CD4-positive, alpha-beta T cell (primary cell): ENCODE measurements at regions not wholly inside any gene's neighbourhood (a gene's known extent, or its start where the extent isn't known, plus 50 kb on each side); places are given as distances from the start of the nearest gene placed in this dataset.

Experiments used
- ATAC-seq: fragments of 200-7000 bp; cut with Tn5 transposase; one replicate; pipeline ENCODE4 v1.10.0; 2022; ENCODE audit warnings: mild to moderate bottlenecking; ENCODE audit not compliant: poor library complexity
- CTCF ChIA-PET: fragments of 350-600 bp; sonication (Branson Sonifier 250); formaldehyde crosslinking; loops from one replicate; lab custom pipeline; 2021; ENCODE audit warnings: antibody characterized with exemption, inconsistent platforms; lab: Charles Lee
- POLR2A ChIA-PET: fragments of 350-600 bp; sonication (Branson Sonifier 250); formaldehyde crosslinking; loops from one replicate; lab custom pipeline; 2021; ENCODE audit warnings: antibody characterized with exemption, inconsistent platforms; lab: Charles Lee
- DNase-seq, 14 experiments: peaks; one replicate each; pipeline ENCODE4 v3.0.0-alpha.2; 2013 to 2020; ENCODE audit warnings: mixed read lengths in 2 of 14
- H3K27ac ChIP-seq, 2 donors: one replicate each; pipeline versions ENCODE4 v1.5.1 to v1.7.0; 2013; ENCODE audit warnings: low read length in 2 of 2, low read depth in 1 of 2, mild to moderate bottlenecking in 1 of 2
- H3K27me3 ChIP-seq, 2 experiments: 1 replicate in 1 of 2; 2 replicates in 1 of 2; pipeline versions ENCODE4 v1.6.1 to v1.7.0; 2013; ENCODE audit warnings: low read length in 2 of 2, control low read depth in 1 of 2, mild to moderate bottlenecking in 1 of 2, moderate library complexity in 1 of 2; ENCODE audit not compliant: insufficient read depth in 2 of 2, control insufficient read depth in 1 of 2
- H3K36me3 ChIP-seq: one replicate; pipeline ENCODE4 v1.6.1; 2013; ENCODE audit warnings: low read length, control low read depth; ENCODE audit not compliant: insufficient read depth
- H3K4me1 ChIP-seq: one replicate; pipeline ENCODE4 v1.6.1; 2013; ENCODE audit warnings: low read length, control low read depth; ENCODE audit not compliant: insufficient read depth
- H3K4me3 ChIP-seq: one replicate; pipeline ENCODE4 v1.5.1; 2013; ENCODE audit warnings: mild to moderate bottlenecking, low read length, moderate library complexity
- H3K9me3 ChIP-seq, 2 experiments: 1 replicate in 1 of 2; 2 replicates in 1 of 2; pipeline versions ENCODE4 v1.6.1 to v1.7.0; 2013; ENCODE audit warnings: low read length in 2 of 2, mild to moderate bottlenecking in 2 of 2, control low read depth in 1 of 2, moderate library complexity in 1 of 2; ENCODE audit not compliant: control insufficient read depth in 1 of 2, insufficient read depth in 1 of 2
- H3K27ac Mint-ChIP-seq: one replicate; pipeline ENCODE4 v1.8.0; 2020; ENCODE audit warnings: mixed read lengths
- H3K27me3 Mint-ChIP-seq: one replicate; pipeline ENCODE4 v1.8.0; 2021; ENCODE audit warnings: mixed read lengths
- H3K36me3 Mint-ChIP-seq: one replicate; pipeline ENCODE4 v1.8.0; 2021; ENCODE audit warnings: low read depth, mixed read lengths
- H3K4me1 Mint-ChIP-seq: one replicate; pipeline ENCODE4 v1.8.0; 2021; ENCODE audit warnings: low read depth, mixed read lengths
- H3K4me3 Mint-ChIP-seq: one replicate; pipeline ENCODE4 v1.8.0; 2020; ENCODE audit warnings: mild to moderate bottlenecking, mixed read lengths
- H3K9me3 Mint-ChIP-seq: one replicate; pipeline ENCODE4 v1.8.0; 2020; ENCODE audit warnings: mixed read lengths
- intact Hi-C, 2 experiments: fragments of 100-400 bp; cut with DNase I in 1 of 2; cut with micrococcal nuclease in 1 of 2; formaldehyde crosslinking; loops; one replicate each; pipeline versions ENCODE4 v1.15.1 to v1.9.0; 2023 to 2025; cut with DNase I, micrococcal nuclease
- TF ChIP-seq, protein P1 (sequence below): fragments of 200-600 bp; IDR thresholded peaks from one replicate; pipeline ENCODE4 v1.8.0; 2022; ENCODE audit warnings: antibody characterized with exemption, mild to moderate bottlenecking

DNA sequence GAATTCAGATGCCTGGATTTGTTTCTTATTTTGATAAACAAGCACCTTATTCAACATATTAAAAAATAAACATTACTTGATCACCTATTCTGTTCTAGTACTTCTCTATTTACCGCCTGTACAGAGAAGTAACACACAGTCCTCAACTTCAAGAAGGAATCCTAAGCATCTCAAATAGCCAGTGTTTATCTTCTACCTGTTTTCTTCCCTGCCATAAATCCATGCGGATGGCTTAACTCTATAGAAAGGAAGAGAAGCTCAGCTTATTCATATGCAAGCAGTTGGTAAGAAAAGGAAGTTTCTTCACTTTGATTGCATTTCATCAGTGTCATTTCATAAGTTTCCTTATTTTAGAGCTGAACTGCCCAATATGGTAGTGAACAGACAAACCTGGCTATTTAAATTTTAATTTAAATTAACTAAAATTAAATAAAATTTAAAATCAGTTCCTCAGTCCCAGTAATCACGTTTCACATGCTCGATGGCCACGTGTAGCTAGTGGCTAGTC lies 210.0 kb upstream of the PEX5L start:
- POLR2A ChIA-PET = no interaction called here
- Mint-ChIP-seq H3K27ac (no peak overlapping the region), H3K27me3 (no peaks in the 10 kb centered on the region), H3K36me3 (no peaks in the 10 kb centered on the region), H3K4me3 (no peak overlapping the region), H3K9me3 (peaks cover 3% of the 10 kb centered on the region), H3K4me1 (no peaks in the 10 kb centered on the region)
- intact Hi-C loops = no loop called here
- no peaks in the 10 kb centered on the region for H3K4me1 ChIP-seq
- TF ChIP-seq, protein P1, sequence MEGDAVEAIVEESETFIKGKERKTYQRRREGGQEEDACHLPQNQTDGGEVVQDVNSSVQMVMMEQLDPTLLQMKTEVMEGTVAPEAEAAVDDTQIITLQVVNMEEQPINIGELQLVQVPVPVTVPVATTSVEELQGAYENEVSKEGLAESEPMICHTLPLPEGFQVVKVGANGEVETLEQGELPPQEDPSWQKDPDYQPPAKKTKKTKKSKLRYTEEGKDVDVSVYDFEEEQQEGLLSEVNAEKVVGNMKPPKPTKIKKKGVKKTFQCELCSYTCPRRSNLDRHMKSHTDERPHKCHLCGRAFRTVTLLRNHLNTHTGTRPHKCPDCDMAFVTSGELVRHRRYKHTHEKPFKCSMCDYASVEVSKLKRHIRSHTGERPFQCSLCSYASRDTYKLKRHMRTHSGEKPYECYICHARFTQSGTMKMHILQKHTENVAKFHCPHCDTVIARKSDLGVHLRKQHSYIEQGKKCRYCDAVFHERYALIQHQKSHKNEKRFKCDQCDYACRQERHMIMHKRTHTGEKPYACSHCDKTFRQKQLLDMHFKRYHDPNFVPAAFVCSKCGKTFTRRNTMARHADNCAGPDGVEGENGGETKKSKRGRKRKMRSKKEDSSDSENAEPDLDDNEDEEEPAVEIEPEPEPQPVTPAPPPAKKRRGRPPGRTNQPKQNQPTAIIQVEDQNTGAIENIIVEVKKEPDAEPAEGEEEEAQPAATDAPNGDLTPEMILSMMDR = no peak
- no peak overlapping the region for H3K27ac ChIP-seq
- CTCF ChIA-PET = no interaction called here
- no peak for ATAC-seq
- DNase-seq = no peak
- H3K4me3 ChIP-seq = no peak overlapping the region
- no peaks in the 10 kb centered on the region for H3K27me3 ChIP-seq
- H3K9me3 ChIP-seq = no peaks in the 10 kb centered on the region
- no peaks in the 10 kb centered on the region for H3K36me3 ChIP-seq

DNA sequence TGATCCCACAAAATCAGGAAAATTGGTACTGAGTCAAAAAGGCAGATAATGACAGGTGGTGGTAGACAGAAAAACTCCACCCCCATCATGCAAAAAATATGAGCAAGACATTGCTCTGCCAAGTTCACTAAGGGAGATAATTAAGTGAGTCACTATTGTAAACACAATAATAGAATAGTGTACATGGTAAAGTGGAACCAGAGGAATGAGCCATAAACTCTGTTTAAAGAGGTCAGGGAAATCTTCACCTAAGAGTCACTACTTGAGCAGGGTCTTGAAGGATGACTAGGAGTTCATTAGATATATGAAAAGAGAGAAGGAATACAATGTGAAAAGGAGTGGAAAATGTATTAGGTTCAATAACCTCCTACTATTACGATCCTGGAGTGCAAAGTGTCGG lies 213.4 kb upstream of the PEX5L start:
- Histone ChIP-seq H3K36me3 (no peaks in the 10 kb centered on the region), H3K9me3 (no peaks in the 10 kb centered on the region), H3K27me3 (no peaks in the 10 kb centered on the region), H3K4me3 (no peak overlapping the region), H3K27ac (no peak overlapping the region), H3K4me1 (no peaks in the 10 kb centered on the region)
- Mint-ChIP-seq H3K27ac (no peak overlapping the region), H3K4me1 (no peaks in the 10 kb centered on the region), H3K27me3 (no peaks in the 10 kb centered on the region), H3K4me3 (no peak overlapping the region), H3K9me3 (peaks cover under 1% of the 10 kb centered on the region), H3K36me3 (no peaks in the 10 kb centered on the region)
- ATAC-seq (no peak), DNase-seq (no peak)
- TF ChIP-seq, protein P1 = no peak
- intact Hi-C loops = no loop called here
- CTCF ChIA-PET = no interaction called here
- POLR2A ChIA-PET = no interaction called here

DNA sequence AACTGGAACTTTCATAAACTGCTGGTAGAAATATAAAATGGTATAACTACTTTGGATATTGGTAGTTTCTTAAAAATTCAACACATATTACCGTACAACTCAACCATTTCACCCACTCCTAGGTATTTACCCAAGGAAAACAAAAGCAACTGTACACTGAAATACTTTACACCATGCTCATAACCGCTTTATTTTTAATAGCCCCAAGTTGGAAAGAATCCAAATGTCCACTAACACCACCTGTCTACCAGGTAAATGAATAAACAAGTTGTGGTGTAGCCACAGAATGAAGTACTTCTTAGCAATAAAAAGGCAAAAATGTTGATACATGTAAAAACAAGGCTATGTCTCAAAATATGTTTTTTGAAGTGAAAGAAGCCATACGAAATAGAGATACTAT lies 215.9 kb upstream of the PEX5L start:
- no peak for ATAC-seq
- intact Hi-C loops = no loop called here

More for the DNA sequence above, 215.9 kb upstream of the PEX5L start:
- POLR2A ChIA-PET = no interaction called here
- H3K27ac Mint-ChIP-seq = no peak overlapping the region
- H3K36me3 ChIP-seq = no peaks in the 10 kb centered on the region
- no peaks in the 10 kb centered on the region for H3K36me3 Mint-ChIP-seq
- H3K4me1 Mint-ChIP-seq = no peaks in the 10 kb centered on the region
- H3K9me3 Mint-ChIP-seq = peaks cover 8% of the 10 kb centered on the region
- DNase-seq = no peak
- no peak overlapping the region for H3K27ac ChIP-seq
- CTCF ChIA-PET = no interaction called here
- no peak overlapping the region for H3K4me3 Mint-ChIP-seq
- H3K9me3 ChIP-seq = no peaks in the 10 kb centered on the region
- no peaks in the 10 kb centered on the region for H3K27me3 ChIP-seq
- no peaks in the 10 kb centered on the region for H3K4me1 ChIP-seq
- TF ChIP-seq, protein P1 = no peak
- H3K4me3 ChIP-seq = no peak overlapping the region
- H3K27me3 Mint-ChIP-seq = no peaks in the 10 kb centered on the region
